Testis (tissue), 2 donors: ENCODE measurements at regions not wholly inside any gene's neighbourhood (a gene's known extent, or its start where the extent isn't known, plus 50 kb on each side); places are given as distances from the start of the nearest gene placed in this dataset.

ENCODE experiments used
- CTCF ChIP-seq, 3 experiments: fragments of 450-650 bp in 2 of 3; fragments of 200-600 bp in 1 of 3; sonication (generic) in 1 of 3; IDR thresholded peaks; one replicate each; pipeline ENCODE4 v1.5.1; 2016 to 2019; ENCODE audit warnings: antibody characterized with exemption in 3 of 3, mild to moderate bottlenecking in 2 of 3, moderate library complexity in 1 of 3
- POLR2A ChIP-seq: fragments of 450-650 bp; IDR thresholded peaks from one replicate; pipeline ENCODE4 v1.6.1; 2017; ENCODE audit warnings: antibody characterized with exemption, mild to moderate bottlenecking, moderate library complexity

GRCh38 chr14:50049703-50050570, 66.4 kb downstream of the VCPKMT start:
- TF ChIP-seq POLR2A (no peak), CTCF (IDR thresholded peaks at IDR 0.05) (no peak)
